Embryonic facial prominence (tissue), 1 donor: ENCODE measurements at regions not wholly inside any gene's neighbourhood (a gene's known extent, or its start where the extent isn't known, plus 50 kb on each side); places are given as distances from the start of the nearest gene placed in this dataset.

ENCODE experiments used
- DNase-seq: peaks from one replicate; pipeline ENCODE4 v3.0.0-alpha.2; 2016; ENCODE audit errors: extremely low spot score

DNA sequence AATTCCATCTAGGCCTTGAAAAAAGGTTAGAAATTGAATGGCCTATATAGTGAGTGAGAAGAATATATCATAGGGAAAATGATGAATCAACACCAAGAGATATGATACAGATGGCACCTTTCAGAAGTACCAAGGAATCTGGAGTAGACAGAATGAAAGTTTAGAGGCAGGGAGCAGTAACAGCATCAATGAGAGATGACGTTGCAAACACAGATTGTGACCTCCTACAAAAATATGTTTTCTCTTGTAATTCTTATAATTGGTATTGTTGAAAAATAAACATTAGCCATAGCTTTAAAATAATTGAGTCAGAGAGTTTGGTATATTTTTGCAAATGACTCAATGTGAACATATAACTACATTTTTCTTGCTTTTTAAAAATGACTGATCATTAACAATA, 1223.1 kb upstream of the GJE1 start:
- no peak for DNase-seq

DNA sequence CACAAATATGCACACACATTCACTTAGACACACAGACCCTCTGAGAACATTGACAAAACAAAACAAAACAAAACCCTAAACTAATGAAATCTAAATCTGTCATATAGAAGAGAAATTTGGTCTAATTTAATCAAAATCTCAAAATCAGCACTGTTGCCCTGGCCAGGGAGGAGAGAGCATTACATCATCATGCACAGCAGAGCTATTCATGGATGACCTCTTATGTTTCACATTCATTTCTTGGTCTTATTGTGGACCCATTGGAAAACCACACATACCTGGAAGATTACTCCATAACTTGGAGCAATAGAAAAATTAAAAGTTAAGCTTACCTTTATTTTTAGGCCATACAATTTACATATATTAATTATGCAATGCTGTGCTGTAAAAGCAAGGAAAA, 1223.6 kb upstream of the GJE1 start:
- no peak for DNase-seq

GRCh38 chr6:140908505-140908904, 1224.2 kb upstream of the GJE1 start:
- no peak for DNase-seq

DNA sequence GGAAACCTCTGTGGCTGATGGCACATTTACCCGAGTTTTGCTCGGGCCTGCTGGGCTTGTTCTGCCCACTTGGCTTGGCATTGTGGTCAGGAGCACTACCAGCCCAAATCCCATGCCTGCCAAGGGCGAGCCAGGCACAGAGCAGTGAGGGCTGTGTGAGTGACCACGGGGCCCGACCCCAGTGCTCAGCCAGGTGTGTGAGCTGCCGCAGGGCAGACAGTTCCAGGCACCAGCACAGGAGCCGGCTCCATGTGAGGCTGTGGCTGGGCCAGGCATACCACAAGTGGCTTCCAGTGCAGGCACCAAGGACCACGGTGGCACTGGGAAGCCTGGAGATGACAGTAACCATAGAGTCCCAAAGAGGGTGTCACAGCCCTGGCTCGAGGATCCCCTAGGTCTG, 1225.5 kb upstream of the GJE1 start:
- DNase-seq: no peak

DNA sequence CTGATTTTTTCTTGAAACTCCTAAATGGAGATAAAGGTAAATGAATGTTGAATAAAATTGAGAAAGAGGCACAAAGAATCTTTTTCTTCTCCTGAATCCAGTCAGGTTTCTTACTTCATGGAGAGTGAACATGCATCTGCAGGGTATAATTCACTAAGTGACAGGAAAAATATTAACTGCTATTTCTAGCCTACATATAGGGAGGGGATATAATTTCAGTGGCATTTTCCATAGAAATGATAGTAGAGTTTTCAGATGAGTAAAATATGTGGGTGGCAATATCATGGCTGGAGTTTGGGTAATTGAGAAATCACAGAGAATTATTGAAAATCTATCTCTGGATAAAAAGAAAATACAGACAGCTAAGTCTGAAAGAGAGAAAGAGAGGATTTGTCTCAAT, 1227.0 kb upstream of the GJE1 start:
- DNase-seq: no peak

GRCh38 chr6:140905050-140905449, 1227.7 kb upstream of the GJE1 start:
- no peak for DNase-seq

- no peak for DNase-seq
These were observed 1234.7 kb upstream of the GJE1 start for GRCh38 chr6:140897804-140898573.

DNA sequence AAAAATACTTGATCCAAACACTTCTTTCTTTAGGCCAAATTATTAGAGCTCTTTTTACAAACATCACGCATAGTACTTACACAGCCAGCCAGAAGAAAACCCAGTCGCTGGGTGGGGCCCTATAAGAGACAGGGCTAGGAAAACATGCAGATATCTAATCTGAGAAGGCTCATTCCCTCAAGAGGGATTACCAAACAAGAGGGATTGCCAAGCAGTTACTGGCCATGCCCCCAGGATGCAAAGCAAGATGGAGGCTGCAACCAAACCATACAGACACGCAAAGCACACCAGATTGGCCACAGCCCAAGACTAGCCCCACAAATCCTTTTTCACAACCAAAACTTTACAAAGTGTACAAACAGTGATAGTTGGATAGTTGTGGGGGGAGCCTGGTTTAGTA, 1235.4 kb upstream of the GJE1 start:
- no peak for DNase-seq

DNA sequence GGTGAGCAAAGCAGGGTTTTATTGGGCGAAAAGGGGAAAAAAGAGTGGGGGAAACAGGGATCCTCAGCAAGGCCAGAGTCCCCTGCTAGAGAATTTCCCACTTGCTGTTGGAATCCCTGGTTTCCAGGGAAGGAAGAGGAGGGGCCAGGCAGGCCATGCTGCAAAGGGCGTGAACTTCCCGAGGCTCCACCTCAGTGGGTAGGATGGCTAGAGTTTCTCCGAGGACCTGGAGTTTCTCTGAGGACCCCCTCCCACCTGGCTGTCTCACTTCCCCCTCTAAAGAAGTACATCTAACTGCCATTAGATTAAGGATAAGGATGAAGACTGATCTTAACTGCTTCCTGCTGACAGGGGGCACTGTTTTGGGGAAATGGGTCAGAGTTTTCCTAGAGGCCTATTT, 1239.3 kb upstream of the GJE1 start:
- DNase-seq: no peak

DNA sequence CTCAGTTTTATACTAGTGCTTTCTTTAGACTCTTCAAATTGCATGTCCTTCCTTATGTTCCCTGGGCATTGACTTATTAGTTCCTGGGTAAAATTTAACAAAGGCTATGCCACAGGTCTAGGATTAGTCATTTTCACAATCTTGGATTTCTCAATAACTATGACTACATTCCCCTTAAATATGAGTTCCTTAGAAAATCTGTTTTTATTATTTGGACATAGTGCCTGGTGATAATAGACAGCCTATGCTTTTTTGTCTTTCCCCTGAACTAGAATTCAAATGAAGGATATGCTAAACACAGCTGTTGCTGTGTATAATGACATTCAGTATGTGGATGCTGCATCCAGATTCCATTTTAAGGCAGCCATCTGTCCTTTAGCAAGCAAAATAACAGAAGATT, 1252.8 kb upstream of the GJE1 start:
- no peak for DNase-seq

GRCh38 chr6:140874066-140874465, 1258.7 kb upstream of the GJE1 start:
- DNase-seq: no peak

GRCh38 chr6:140872885-140873284, 1259.8 kb upstream of the GJE1 start:
- DNase-seq: no peak

DNA sequence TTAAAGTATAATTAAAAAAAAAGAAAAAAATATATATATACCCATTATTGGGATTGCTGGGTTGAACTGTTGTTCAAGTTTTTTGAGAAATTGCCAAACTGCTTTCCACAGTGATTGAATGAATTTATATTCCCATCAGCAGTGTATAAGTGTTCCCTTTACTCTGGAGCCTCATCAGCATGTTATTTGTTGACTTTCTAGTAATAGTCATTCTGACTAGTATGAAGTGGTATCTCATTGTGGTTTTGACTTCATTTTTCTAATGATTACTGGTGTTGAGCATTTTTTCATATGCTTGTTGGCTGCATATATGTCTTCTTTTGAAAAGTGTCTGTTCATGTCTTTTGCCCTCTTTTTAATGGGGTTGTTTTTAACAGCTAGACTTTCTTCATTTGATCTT, 1260.8 kb upstream of the GJE1 start:
- DNase-seq: no peak

GRCh38 chr6:140867336-140867735, 1265.4 kb upstream of the GJE1 start:
- DNase-seq: no peak

- no peak for DNase-seq
These were observed 1274.2 kb upstream of the GJE1 start for GRCh38 chr6:140858381-140858971.

GRCh38 chr6:140857739-140858380, 1274.9 kb upstream of the GJE1 start:
- DNase-seq: peak; percentile 23

- no peak for DNase-seq
These were observed 1277.2 kb upstream of the GJE1 start for GRCh38 chr6:140855520-140855919.

DNA sequence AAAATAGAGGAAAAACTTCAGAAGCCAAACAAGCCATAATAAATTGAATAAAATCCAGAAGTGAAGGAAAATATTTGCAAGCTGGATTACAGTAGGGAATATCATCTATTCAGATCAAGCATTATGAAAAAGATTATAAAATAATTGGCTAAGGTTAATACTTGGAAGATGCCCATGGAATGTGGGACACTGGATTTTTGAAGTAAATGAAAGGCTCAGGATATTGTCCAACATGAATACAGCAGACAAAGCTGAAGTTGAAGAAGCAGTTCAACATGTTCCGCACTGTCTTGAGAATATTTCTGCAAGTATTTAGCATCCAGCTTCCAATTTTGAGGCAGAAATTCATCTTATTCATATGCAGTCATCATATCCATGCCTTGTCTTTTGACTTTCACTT, 1278.4 kb upstream of the GJE1 start:
- no peak for DNase-seq

- no peak for DNase-seq
These were observed 1282.3 kb upstream of the GJE1 start for GRCh38 chr6:140850438-140850837.

DNA sequence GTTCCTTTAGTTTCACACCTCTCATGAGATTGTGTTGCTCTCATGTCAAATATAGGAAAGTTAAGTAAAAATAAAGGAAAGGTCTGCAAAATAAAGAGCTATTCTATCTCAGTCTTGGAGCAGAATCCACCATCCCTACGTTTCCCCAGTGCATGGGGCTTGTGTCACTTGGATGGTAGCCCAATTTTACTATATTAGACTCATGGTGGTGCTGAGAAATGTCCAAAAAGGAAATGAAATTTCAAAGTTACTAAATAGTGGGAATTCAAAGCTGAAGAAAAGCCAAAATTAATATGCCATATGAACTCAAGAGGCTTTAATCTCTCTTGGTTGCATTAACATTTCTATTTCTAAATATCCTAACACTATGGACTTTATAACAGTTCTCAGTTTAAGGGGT, 1283.3 kb upstream of the GJE1 start:
- no peak for DNase-seq

- no peak for DNase-seq
These were observed 1285.5 kb upstream of the GJE1 start for GRCh38 chr6:140847262-140847645.

DNA sequence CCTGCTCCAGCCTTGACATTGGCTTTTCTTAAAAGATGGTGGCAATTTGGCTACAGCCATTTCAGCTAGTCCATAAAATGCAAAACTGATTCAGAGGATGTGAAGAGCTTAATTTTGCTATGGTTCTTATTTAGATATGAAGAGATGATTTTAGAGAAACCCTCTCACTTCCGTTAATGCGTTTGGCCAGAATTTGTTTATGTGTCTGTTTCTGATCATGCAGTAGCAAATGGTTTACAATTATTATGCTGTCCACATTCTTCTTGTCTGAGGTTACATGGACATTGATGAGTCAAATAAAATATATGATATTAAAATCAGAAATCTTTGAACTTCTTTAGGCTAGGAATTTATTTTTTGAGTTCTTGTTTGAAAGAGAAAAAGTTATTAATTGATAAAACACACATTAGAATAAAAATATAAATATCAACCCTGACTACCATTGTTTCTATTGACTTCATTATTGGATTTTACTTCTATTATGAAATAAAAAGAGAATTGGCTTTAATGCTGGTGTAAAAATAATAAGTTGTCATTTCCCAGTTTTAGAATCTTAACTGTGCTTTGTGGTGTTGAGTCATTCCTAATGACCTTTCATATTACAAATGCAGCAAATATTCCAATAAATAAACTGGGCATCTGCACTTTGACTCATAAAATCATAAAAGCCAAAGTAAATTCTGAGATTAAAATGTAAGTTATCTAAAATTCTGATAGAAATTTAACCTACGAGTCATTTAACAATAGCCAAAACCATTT, 1286.0 kb upstream of the GJE1 start:
- no peak for DNase-seq

DNA sequence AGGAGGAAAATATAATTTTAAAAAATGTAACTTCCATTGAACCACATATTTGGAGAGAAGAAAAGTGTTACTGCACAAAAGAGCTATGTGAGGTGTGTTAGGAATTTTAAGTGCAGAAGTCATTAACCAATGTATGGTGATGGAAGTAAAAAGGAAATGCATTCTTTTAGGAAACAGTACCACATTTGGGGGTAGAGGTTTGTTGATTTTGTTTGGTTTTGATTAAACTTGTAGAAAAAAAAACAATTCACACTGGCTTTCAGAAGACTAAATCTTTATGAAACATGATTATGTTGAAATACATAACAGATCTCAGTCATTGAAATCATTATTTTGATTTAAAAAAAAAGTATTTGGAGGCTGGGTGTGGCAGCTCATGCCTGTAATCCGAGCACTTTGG, 1287.0 kb upstream of the GJE1 start:
- no peak for DNase-seq
